OCI-LY3 (cell line): ENCODE measurements at regions not wholly inside any gene's neighbourhood (a gene's known extent, or its start where the extent isn't known, plus 50 kb on each side); places are given as distances from the start of the nearest gene placed in this dataset.

ENCODE experiments used
- H2AFZ ChIP-seq: fragments of 200-600, 300-600 bp; shearing (Covaris generic); 2 replicates; pipeline ENCODE4 v1.6.0; 2014; ENCODE audit warnings: antibody characterized with exemption, low read depth, low read length
- H3K27ac ChIP-seq: fragments of 200-600, 300-600 bp; sonication (generic); 2 replicates; pipeline ENCODE4 v1.5.1; 2014; ENCODE audit warnings: mild to moderate bottlenecking, low read length, moderate library complexity, mixed read lengths
- H3K27me3 ChIP-seq: fragments of 200-600, 300-600 bp; sonication (generic); 2 replicates; pipeline ENCODE4 v1.6.1; 2014; ENCODE audit warnings: low read depth, low read length, mixed read lengths
- H3K36me3 ChIP-seq: fragments of 200-600, 300-600 bp; sonication (generic); replicated peaks from 2 replicates; pipeline ENCODE3; 2014; ENCODE audit warnings: low read depth, low read length, mixed read lengths
- H3K4me1 ChIP-seq: fragments of 300-600, 200-600 bp; sonication (generic); 2 replicates; pipeline ENCODE4 v1.6.1; 2014; ENCODE audit warnings: low read length, mixed read lengths
- H3K4me2 ChIP-seq: fragments of 200-600, 300-600 bp; sonication (generic); 2 replicates; pipeline ENCODE4 v1.6.1; 2014; ENCODE audit warnings: low read length, mixed read lengths
- H3K4me3 ChIP-seq: fragments of 300-600, 200-600 bp; sonication (generic); 2 replicates; pipeline ENCODE4 v1.5.1; 2014; ENCODE audit warnings: antibody characterized with exemption, mild to moderate bottlenecking, low read length, moderate library complexity
- H3K79me2 ChIP-seq: fragments of 300-600, 200-600 bp; shearing (Covaris generic); 2 replicates; pipeline ENCODE4 v1.6.1; 2014; ENCODE audit warnings: mild to moderate bottlenecking, low read length, mixed read lengths
- H3K9ac ChIP-seq: fragments of 300-600, 200-600 bp; shearing (Covaris generic); 2 replicates; pipeline ENCODE4 v1.6.0; 2014; ENCODE audit warnings: mild to moderate bottlenecking, low read length, moderate library complexity
- H3K9me3 ChIP-seq: fragments of 200-600, 300-600 bp; shearing (Covaris generic); 2 replicates; pipeline ENCODE4 v1.6.1; 2014; ENCODE audit warnings: low read length, mixed read lengths; ENCODE audit not compliant: insufficient read depth
- H4K20me1 ChIP-seq: fragments of 200-600, 300-600 bp; sonication (generic); 2 replicates; pipeline ENCODE4 v1.6.1; 2016; ENCODE audit warnings: low read length, mixed read lengths; ENCODE audit not compliant: insufficient read depth
- EZH2phosphoT487 ChIP-seq: fragments of 200-600 bp; shearing (Covaris generic); IDR thresholded peaks from 2 replicates; pipeline ENCODE4 v1.6.1; 2018; ENCODE audit warnings: antibody characterized with exemption, mixed run types, low read depth
- TF ChIP-seq, protein P1 (sequence below): fragments of 200-600, 300-600 bp; sonication (generic); IDR thresholded peaks from 2 replicates; pipeline ENCODE4 v1.5.1; 2014; ENCODE audit warnings: antibody characterized with exemption, low read length, low read depth

DNA sequence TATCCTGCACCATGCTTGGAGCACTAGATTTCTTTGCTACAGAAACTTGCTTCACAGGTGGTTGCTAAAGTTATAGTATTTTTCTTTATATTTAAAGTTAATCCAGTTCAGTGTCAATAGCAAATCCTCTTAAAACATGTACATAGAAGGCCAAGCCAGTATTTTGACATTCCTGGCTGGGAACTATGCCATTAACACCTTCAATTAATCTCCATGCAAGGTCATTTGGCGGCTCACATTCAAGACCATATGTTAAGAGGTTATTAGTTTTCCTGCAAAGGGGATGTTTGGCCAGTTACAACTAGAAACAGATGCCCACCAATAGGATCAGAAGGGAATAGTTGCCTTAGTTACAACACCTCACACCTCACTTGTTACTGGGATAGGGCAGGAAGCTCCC lies 261.3 kb upstream of the MEIS1 start:
- Histone ChIP-seq H3K27me3 (no peaks in the 10 kb centered on the region), H3K79me2 (no peaks in the 10 kb centered on the region), H4K20me1 (no peaks in the 10 kb centered on the region), H3K9me3 (no peaks in the 10 kb centered on the region), H3K4me1 (no peaks in the 10 kb centered on the region), H3K27ac (no peak overlapping the region), H2AFZ (no peak overlapping the region), H3K36me3 (no peaks in the 10 kb centered on the region), H3K4me2 (no peak overlapping the region), H3K4me3 (no peak overlapping the region), H3K9ac (no peak overlapping the region)
- TF ChIP-seq, protein P1, sequence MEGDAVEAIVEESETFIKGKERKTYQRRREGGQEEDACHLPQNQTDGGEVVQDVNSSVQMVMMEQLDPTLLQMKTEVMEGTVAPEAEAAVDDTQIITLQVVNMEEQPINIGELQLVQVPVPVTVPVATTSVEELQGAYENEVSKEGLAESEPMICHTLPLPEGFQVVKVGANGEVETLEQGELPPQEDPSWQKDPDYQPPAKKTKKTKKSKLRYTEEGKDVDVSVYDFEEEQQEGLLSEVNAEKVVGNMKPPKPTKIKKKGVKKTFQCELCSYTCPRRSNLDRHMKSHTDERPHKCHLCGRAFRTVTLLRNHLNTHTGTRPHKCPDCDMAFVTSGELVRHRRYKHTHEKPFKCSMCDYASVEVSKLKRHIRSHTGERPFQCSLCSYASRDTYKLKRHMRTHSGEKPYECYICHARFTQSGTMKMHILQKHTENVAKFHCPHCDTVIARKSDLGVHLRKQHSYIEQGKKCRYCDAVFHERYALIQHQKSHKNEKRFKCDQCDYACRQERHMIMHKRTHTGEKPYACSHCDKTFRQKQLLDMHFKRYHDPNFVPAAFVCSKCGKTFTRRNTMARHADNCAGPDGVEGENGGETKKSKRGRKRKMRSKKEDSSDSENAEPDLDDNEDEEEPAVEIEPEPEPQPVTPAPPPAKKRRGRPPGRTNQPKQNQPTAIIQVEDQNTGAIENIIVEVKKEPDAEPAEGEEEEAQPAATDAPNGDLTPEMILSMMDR, result no peak
- TF ChIP-seq EZH2phosphoT487, result no peak

DNA sequence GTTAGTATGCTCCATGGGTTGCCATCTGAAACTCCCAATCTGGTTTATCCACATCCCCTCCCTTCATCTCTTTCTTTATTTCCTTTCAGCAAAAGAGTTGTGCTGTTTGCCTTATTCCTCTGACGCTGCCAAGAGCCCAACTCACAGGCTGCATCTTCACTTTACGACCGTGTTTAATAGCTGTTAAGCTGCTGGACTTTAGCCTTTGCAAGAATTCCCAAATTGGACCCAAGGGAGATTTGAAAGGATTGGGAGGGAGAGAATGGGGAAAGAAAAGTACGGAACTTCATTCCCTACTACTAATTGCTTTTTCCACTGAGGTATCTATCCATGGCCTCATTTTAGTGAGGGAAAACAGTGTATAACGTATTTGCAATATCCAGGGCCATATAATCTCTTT lies 263.4 kb upstream of the MEIS1 start:
- H3K4me1 ChIP-seq, result no peaks in the 10 kb centered on the region
- no peak overlapping the region for H3K4me3 ChIP-seq
- no peaks in the 10 kb centered on the region for H3K79me2 ChIP-seq
- H3K27ac ChIP-seq, result no peak overlapping the region
- no peaks in the 10 kb centered on the region for H3K9me3 ChIP-seq
- no peak overlapping the region for H3K9ac ChIP-seq
- H4K20me1 ChIP-seq, result no peaks in the 10 kb centered on the region
- no peak overlapping the region for H3K4me2 ChIP-seq
- no peaks in the 10 kb centered on the region for H3K27me3 ChIP-seq
- no peaks in the 10 kb centered on the region for H3K36me3 ChIP-seq
- H2AFZ ChIP-seq, result no peak overlapping the region
- TF ChIP-seq, protein P1, result no peak
- TF ChIP-seq EZH2phosphoT487, result no peak

DNA sequence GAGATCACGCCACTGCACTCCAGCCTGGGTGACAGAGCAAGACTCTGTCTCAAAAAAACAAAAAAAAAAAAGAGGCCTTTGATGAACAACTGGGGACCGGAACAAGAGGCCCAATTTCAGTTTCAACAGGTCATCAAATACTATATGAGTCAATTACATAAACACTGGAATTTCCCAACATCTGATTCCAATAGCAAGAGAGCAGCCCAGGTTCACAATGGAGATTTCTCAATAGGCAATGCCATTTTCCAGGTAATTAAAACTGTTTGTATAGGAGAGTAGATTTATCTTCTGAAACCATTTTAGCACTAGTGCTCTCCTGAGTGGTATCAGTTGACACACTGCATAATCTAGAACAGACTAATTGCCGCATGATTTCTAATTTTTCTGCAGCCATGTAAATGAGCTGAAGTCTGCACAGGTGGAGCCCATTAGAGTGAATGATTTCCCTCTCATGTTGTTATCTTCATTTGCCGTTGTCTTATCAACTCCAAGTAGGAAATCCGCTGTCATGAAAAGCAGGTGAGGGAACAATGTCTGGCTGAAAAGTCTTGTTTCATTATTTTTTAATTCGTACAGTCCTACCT lies 264.1 kb upstream of the MEIS1 start:
- Histone ChIP-seq H3K4me2 (no peak overlapping the region), H3K36me3 (no peaks in the 10 kb centered on the region), H3K9me3 (no peaks in the 10 kb centered on the region), H3K27ac (no peak overlapping the region), H3K27me3 (no peaks in the 10 kb centered on the region), H3K4me1 (no peaks in the 10 kb centered on the region), H3K4me3 (no peak overlapping the region), H3K79me2 (no peaks in the 10 kb centered on the region), H4K20me1 (no peaks in the 10 kb centered on the region), H3K9ac (no peak overlapping the region), H2AFZ (no peak overlapping the region)
- TF ChIP-seq, protein P1, result no peak
- TF ChIP-seq EZH2phosphoT487, result no peak

DNA sequence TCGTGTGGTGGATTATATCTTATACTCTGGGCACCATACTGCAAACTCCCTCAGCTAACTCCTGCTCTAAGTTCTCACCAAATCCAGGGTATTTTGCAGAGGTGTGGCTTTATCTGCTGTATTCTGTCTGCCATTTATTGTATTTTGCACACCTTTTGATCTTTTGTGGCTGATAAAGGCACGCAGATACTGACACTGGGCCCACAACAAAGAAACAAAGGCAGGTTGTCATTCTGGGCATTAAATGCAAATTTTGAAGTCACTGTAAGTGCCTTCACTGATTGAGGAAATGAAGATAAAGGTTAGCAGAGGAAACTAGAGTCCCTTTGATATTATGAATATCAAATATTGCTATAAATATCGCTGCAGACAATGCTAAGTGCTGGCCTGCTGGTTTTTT lies 265.8 kb upstream of the MEIS1 start:
- Histone ChIP-seq H3K9me3 (no peaks in the 10 kb centered on the region), H4K20me1 (no peaks in the 10 kb centered on the region), H3K4me3 (no peak overlapping the region), H3K27me3 (no peaks in the 10 kb centered on the region), H3K4me2 (no peak overlapping the region), H3K79me2 (no peaks in the 10 kb centered on the region), H3K9ac (no peak overlapping the region), H2AFZ (no peak overlapping the region), H3K36me3 (no peaks in the 10 kb centered on the region), H3K4me1 (no peaks in the 10 kb centered on the region), H3K27ac (no peak overlapping the region)
- TF ChIP-seq, protein P1, result no peak
- TF ChIP-seq EZH2phosphoT487, result no peak
